GM21526 (cell line): ENCODE measurements at regions not wholly inside any gene's neighbourhood (a gene's known extent, or its start where the extent isn't known, plus 50 kb on each side); places are given as distances from the start of the nearest gene placed in this dataset.

Experiments
- ATAC-seq: cut with Tn5 transposase; IDR thresholded peaks from one replicate; pipeline ENCODE4 v1.9.1; 2021; ENCODE audit warnings: moderate library complexity; ENCODE audit not compliant: unreplicated experiment, low FRiP score

DNA sequence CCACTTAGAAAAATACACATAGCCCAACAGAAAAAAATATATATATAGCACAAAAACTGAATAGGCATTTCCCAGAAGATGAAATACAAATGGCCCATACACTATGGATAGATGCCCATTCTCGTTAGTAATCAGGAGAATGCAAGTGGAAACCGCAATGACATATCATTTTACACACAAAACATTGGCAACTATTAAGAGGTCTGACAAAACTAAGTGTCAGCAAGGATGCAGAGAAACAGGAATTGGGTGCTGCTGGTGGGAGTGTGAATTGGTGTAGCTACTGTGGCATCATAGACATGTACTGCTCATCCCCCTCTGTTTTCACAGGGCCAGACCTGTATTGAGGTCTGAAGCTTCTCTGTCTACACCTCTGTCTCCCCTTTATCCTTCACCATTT lies 320.0 kb downstream of the IDS start:
- no peak for ATAC-seq

DNA sequence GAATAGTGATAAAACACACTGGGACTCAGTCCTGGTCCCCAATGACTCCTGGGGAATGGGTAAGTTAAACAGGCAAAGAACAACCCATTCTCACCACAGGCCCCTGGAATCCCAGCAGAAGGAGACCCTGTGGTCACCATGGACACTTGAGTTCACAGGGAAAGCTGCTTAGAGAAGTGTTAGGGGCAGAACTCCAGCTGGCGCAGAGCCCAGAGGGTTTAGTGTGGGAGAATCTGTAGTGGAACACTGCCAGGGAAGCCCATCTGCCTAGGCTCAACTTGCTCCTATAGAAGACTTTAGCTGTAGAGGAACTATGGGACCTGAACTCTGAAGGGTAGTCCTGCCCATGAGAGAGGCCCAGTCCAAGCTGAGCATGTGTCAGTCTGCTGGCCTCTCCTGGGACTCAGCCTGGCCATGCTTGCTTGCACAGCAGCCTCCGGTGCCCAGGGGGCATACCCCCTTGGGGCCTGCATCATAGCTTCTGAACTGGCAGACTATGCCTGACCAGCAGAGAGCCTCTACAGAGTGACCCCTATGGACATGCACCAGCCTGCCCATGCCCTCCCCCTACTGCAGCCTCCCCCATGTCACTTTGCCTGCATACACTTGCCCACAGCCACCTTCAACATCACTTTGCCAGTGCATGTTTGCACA lies 343.5 kb downstream of the IDS start:
- ATAC-seq, result no peak

DNA sequence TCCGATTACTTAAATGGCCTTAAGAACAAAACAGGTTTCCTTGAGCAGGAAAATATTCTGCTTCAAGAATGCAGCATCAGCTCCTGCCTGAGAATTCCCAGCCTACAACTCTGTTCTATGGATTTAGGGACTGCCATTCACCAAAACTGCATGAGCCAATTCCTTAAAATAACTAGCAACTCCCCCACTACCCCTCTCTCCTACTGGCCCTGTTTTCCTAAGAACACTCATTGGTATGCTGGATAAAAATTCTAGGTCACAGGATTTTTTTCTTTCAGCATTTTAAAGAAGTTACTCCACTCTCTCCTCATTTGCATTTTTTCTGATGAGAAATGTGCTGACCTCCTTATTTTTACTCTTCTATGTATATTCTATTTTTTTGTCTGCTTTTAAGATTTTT lies 347.1 kb downstream of the IDS start:
- no peak for ATAC-seq

GRCh38 chrX:149152941-149153340 lies 352.2 kb downstream of the IDS start:
- ATAC-seq, result no peak

DNA sequence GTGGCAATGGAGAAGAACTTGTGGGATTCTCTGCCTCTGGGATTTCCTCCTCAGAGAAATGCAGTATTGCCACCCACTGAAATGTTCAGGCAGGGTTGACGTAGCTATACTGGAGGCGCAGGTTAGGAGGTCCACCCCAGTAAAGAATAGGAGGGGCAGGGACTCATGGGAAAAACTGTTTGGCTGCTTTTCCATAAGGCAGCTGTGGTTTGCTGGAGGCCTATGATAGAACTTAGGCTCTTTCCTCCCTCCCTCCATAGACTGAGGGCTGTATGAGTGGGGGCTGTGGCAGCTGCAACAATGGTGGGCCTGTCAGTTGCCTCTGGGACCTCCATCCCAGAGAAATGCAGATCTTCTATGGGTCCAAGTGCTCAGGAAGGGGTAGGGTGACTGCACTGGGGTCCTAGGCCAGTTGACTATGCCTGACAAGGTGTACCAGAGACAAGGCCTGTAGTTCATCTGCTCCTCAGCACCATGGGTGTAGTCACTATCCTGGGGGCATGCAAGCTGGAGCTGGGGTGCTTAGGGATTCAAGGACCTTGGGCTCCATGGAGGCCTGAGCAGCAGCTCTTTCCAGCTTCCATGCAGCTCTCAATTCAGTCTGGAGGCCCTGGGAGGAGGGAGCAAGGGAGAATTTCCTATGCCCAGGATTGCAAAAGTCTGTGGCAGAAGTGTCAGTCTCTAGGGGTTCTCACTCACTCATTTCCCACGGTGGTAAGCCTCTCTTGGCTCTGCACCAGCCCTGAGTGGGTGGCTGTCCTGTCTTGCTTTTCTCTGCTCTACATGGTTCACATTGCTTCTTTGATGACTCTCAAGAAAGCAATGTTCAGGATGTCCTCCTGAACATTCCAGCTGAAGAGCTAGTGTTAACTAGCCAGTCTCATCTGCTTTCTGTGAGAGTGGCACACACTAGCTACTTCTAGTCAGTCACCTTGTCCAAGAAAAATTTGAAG lies 353.0 kb downstream of the IDS start:
- ATAC-seq, result no peak

GRCh38 chrX:149145845-149146285 lies 359.2 kb downstream of the IDS start:
- ATAC-seq, result no peak

GRCh38 chrX:149131774-149132173 lies 373.3 kb downstream of the IDS start:
- no peak for ATAC-seq

DNA sequence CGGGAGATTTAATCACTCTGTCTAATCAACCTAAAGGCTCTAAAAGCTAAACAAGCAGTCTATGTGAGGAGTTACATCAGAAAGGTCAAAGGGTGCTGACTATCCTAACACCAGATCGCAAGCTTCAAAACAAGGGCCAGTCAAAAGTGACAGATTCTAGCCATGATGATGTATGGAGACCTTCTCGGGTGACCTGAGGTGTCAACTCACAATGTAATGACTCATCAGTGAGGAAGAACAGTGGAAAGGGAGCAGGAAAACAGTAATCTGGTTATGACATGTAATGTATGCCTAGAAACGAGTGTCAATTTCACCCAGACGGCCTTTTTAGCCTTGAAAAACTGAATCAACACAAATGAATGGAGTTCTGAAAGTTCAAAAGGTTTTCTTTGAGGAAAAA lies 375.3 kb downstream of the IDS start:
- ATAC-seq, result no peak

- ATAC-seq, result no peak
Measured at GRCh38 chrX:149124526-149125108, 380.5 kb downstream of the IDS start.

DNA sequence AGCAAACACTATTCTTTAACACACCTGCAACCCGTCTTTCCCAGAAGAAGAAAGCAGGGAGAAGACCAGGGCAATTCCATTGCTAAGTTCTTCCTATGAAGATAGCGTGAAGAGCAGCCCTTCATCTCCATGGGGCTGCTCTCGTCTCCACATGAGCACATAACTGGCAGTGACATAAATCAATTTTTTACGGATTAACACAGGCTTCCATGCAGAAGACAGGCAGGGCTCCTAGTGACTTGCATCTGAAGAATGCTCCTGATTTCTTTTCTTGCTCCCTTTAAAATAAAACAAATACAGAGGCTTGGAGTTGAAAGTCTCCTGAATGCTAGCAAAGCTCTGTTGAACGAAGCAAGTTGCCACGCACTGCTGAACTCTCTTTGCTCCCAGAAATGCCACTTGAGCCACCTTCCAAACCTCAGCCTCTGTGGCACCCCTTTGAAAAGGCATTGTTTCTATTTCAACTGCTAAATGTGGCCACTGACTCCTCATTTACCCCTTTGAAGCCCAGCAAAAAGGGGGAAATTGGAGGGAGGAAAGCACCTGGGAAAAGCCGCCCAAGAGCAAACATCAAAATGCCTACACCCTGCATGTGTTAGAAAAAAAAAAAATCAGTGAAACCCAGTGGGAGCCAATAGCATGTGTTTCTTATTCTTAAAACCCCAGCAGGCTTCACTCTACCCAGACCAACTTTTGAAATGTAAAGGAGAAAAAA lies 383.7 kb downstream of the IDS start:
- ATAC-seq, result no peak

DNA sequence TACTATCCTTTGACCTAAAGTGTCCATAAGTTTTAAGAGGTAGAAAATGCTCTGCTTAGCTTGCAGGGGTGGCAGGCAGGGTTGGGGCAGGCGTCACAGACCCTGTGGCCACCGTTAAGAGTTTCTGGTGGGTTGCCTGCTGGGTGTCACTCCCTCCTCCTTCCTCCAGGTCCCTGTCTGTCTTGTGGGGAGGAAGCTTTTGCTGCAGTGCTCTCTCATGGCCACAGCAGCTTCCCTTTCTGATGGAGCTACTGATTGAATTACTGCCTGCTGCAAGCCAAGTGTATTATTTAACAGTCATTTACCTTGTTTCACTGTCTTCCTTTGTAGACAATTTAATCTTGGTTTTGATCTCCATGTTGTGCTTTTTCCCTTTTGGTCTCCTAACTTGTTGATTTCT lies 384.6 kb downstream of the IDS start:
- no peak for ATAC-seq

- no peak for ATAC-seq
Measured at GRCh38 chrX:149114874-149115273, 390.2 kb downstream of the IDS start.

DNA sequence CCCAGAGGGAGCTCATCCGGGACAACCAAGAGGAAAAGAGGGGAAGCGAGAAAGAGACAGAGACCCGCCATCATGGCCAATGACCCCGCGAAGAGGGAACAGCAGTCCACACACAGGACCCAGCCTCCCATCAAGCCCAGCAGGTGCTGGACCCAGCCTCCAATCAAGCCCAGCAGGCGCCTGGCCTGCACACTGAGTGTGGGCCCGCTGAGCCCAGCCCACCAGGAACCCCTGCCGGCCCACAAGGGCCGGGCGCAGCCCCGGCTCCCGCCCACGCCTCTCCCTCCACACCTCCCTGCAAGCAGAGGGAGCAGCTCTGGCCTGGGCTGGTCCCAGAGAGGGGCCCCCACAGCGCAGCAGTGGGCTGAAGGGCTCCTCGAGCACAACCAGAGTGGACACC lies 391.1 kb downstream of the IDS start:
- ATAC-seq, result no peak

DNA sequence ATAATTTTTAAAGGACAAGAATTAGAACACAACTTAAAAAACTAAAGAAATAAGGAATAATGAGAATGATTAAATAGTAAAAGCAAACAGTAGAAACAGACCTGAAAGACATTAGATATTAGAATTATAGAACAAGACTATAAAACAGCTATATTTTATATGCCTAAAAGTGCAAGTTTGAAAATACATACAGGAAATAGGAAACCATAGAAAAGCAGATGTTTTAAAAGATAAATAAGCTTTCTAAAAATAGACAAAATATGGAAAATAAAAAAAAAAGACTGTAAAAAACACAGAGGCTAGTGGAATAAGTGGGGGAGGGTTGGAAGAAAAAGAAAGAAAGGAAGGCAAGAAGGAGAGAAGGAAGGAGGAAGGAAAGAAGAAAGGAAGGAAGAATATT lies 407.3 kb downstream of the IDS start:
- ATAC-seq, result no peak

DNA sequence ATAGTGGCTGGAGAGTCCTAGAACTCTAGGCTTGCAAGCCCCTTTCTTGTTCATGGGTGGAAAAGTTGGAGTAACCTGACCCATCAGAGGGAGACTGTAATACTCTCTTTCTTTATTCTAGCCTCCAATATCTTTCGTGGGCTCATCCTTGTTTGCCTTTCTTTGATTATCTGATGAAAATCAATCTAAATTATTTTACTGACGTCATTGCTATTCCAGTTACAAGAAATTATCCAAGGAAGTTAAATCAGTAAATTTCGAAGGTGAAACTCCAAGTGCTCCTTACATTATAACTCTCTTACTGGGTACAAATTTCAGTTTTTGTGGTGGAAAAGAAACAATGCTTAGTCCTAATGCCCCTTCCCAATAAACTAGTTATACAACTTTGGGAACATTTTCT lies 412.9 kb downstream of the IDS start:
- ATAC-seq, result no peak

DNA sequence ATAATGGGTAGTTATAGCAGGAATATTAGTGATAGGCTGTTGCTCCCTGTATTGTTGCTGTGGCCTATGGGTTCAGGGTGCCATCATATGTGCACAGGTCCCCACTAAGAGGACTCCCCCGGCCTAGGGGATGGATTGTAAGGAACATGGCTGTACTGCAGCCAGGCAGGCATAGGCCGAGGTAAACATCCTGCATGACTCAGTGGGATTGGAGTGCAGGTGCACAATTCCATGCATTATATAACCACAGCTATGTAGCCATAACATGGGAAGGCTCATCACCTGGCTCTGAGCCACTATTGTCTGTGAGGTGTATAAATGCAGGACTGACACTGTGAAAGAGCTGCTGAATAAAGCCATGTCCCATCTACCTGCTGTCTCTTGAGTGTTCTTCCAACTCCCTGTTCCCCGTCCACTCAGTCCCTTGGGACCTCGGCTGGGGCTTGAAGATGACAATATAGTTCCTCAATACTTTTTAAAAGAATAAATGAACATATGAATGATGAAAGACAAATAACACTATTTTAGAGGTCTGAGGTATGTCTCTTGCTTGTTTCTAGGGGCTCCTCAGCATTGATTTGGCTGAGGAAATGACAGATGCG lies 425.2 kb downstream of the IDS start:
- no peak for ATAC-seq

DNA sequence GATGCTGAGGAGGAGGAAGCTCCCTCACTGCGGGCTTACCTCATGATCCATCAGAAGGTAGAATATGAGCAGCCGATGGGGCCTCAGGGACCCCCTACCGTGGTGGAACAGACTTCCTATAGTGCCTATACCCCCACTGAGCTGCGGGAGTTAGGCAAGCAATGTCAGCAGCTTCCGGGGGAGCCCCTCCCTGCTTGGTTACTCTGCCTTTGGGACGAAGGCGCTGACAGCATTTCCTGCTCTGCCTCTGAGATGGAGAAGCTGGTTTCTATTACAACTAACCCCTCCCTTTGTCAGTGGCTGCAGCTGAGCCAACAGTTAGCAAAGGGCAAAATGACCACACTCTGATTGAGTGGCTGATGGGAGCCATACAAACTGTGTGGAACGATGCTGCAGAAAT lies 430.7 kb downstream of the IDS start:
- ATAC-seq, result no peak

GRCh38 chrX:149073479-149073878 lies 431.6 kb downstream of the IDS start:
- ATAC-seq, result no peak

DNA sequence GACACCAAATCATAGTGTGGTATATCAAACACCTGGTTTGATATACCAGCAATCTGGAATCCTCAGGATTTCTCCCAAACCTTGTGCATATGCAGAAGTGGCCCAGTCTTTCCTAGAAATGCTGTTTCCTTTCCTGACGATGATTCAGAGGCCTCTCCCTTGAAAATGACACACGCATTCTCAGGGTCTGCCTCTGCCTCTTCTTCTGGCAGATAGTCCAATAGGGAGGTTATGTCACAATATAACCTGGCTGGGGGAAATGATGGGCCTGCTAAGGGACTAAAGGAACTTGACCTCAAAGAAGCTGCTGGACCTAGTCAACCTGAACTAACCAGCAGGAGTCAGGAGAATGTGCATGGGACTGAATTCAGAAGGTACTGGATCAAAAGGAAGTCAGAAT lies 435.2 kb downstream of the IDS start:
- ATAC-seq, result no peak

DNA sequence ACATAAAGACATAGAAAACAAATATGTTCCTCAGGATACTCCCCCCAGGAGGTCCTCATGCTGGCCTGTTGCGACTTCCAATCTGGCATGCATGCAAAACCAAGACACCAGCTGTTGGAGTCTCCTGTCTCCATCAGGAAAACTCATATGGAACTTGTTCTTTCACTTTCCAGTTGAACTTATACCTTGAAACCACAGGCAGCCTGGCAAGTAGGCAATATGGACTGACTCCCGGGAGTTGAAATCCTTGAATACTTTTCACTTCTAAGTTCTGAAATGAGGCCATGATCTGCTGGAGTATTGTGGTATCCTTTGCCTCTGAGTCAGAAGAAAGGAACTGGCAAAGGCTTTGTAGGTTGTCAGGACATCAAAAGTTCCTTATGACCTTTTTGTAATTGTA lies 444.2 kb downstream of the IDS start:
- ATAC-seq, result no peak
